ENCODE measurements at regions not wholly inside any gene's neighbourhood (a gene's known extent, or its start where the extent isn't known, plus 50 kb on each side); places are given as distances from the start of the nearest gene placed in this dataset.

- TF ChIP-seq EZH2 (IDR thresholded peaks at IDR 0.05; ENCODE audit: borderline replicate concordance, low read length), result no peak
- TF ChIP-seq CTCF (IDR thresholded peaks at IDR 0.05; ENCODE audit: low read length), result no peak
These were observed 764.7 kb upstream of the KIF2B start for GRCh38 chr17:53058031-53058430.

Data from OCI-LY1 (cell line).